ENCODE measurements at regions not wholly inside any gene's neighbourhood (a gene's known extent, or its start where the extent isn't known, plus 50 kb on each side); places are given as distances from the start of the nearest gene placed in this dataset.
"Not testable (repeated sequence)": the region's sequence is repeated elsewhere in the genome, so short reads cannot be mapped to it uniquely, and the experiment has no call there.

GRCh38 chr17:12195418-12195817 lies 174.7 kb downstream of the MAP2K4 start:
- no peak overlapping the region for H3K27ac ChIP-seq
- TF ChIP-seq ZFX (IDR thresholded peaks at IDR 0.05), result no peak

- TF ChIP-seq CTCF (conservative IDR thresholded peaks at IDR 0.05), result no peak
- TF ChIP-seq ZFX (IDR thresholded peaks at IDR 0.05), result no peak
- no peak overlapping the region for H3K27ac ChIP-seq
Measured at GRCh38 chr17:12201294-12201880, 180.7 kb downstream of the MAP2K4 start.

GRCh38 chr17:12209632-12210191 lies 189.0 kb downstream of the MAP2K4 start:
- TF ChIP-seq ZFX (IDR thresholded peaks at IDR 0.05), result no peak
- no peak for TF ChIP-seq CTCF (conservative IDR thresholded peaks at IDR 0.05)
- H3K27ac ChIP-seq, result no peak overlapping the region

GRCh38 chr17:12220714-12221439 lies 200.2 kb downstream of the MAP2K4 start:
- not testable (repeated sequence) for H3K27ac ChIP-seq

GRCh38 chr17:12222392-12222791 lies 201.7 kb downstream of the MAP2K4 start:
- no peak for TF ChIP-seq CTCF (conservative IDR thresholded peaks at IDR 0.05)
- no peak for TF ChIP-seq ZFX (IDR thresholded peaks at IDR 0.05)
- no peak overlapping the region for H3K27ac ChIP-seq

GRCh38 chr17:12227547-12227946 lies 206.9 kb downstream of the MAP2K4 start:
- no peak overlapping the region for H3K27ac ChIP-seq
- TF ChIP-seq ZFX (IDR thresholded peaks at IDR 0.05) (no peak), CTCF (conservative IDR thresholded peaks at IDR 0.05) (no peak)

- TF ChIP-seq ZFX (IDR thresholded peaks at IDR 0.05), result no peak
- no peak for TF ChIP-seq CTCF (conservative IDR thresholded peaks at IDR 0.05)
- H3K27ac ChIP-seq, result no peak overlapping the region
Measured at GRCh38 chr17:12229335-12229734, 208.7 kb downstream of the MAP2K4 start.

GRCh38 chr17:12230481-12231354 lies 210.0 kb downstream of the MAP2K4 start:
- TF ChIP-seq ZFX (IDR thresholded peaks at IDR 0.05) (no peak), CTCF (conservative IDR thresholded peaks at IDR 0.05) (no peak)
- no peak overlapping the region for H3K27ac ChIP-seq

Data from C4-2B (cell line).